ENCODE measurements at regions not wholly inside any gene's neighbourhood (a gene's known extent, or its start where the extent isn't known, plus 50 kb on each side); places are given as distances from the start of the nearest gene placed in this dataset.

DNA sequence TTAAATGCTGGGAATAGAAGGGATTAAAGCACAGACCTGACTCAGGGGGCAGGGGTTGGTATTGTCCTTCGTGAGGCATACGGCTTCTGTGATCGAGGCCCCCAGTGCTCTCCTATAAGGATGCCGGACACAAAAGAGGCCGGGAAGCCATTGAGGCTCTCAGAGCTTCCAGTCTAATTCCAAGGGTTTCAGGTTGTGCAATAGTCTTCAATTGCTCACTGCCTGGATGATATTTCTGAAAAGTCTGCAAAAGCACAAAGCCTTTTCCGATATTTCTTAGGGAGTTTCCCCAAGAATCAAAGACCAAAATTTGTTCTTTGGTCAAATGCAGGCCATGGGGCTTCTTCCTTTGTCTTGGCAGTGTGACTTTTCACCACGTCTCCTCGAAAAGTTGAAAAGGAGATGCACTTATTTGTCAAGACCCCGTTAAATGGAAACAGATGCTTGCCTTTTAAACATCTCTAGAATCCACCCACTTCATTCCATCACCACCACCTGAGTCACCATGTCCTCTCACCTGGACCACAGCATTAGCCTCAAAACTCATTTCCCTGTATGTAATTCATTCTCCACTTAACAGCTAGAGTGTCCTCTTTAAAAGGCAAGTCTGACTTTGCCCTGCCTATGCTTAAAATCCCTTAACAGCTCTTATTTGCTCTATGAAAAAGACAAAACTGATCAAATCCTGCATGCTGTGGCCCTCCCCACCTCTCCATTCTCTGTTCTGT lies 134.8 kb upstream of the NAMPT start:
- DNase-seq (ENCODE audit: low spot score), result no peak

- DNase-seq (ENCODE audit: low spot score), result no peak
Measured at GRCh38 chr7:106418526-106418925, 133.7 kb upstream of the NAMPT start.

DNA sequence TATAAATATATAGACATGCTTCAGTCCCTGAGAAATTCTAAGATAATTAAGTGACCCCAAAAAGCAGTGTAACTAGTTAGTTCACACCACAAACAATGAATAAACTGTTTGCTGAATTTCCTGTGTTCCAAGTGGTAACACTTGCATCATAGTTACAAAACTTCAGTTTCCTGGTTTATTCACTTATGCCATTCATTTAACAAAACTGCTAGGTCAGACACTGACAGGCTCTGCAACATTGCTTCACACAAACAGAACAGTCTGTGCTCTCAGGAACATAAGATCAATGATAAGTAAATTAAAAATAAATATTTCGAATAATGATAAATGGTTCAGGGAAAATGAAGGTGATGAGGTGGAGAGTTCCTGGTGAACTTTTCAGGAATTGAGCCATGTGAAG lies 133.3 kb upstream of the NAMPT start:
- no peak for DNase-seq (ENCODE audit: low spot score)

GRCh38 chr7:106417273-106417902 lies 132.6 kb upstream of the NAMPT start:
- DNase-seq (ENCODE audit: low spot score), result no peak

- DNase-seq (ENCODE audit: low spot score), result no peak
Measured at GRCh38 chr7:106416430-106416829, 131.6 kb upstream of the NAMPT start.

- no peak for DNase-seq (ENCODE audit: low spot score)
Measured at GRCh38 chr7:106415433-106415832, 130.7 kb upstream of the NAMPT start.

DNA sequence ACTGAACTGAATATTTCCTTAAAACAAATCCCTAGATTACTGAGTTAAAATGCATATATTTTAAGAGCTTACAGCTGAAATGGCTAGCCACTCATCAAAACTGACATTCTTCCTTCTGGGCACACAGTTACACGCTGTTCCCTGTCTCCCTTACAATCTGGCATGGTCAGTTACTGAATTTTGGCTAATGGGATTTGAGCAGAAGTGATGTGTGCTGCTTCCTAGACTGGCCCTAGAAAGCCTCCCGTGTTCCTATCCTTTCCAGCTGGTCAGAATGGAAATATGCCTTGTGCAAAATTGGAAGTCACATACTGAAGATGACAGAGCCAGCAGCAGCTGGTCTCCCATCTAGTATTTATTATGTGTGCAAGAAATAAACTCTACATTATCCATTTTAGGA lies 128.7 kb upstream of the NAMPT start:
- DNase-seq (ENCODE audit: low spot score), result no peak

DNA sequence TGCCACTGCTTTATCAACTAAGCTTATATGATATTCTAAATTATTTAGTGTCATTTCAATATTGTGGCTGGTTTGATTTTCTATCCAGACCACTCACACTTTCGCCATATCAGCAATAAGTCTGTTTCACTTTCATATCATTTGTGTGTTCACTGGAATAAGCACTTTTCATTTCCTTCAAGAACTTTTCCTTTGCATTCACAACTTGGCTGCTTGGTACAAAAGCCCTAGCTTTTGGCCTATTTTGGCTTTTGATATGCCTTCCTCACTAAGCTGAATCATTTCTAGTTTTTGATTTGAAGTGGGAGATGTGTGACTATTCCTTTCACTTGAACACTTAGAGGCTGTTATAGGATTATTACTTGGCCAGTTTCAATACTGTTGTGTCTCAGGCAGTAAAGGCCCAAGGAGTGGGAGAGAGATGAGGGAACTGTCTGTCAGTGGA lies 120.9 kb upstream of the NAMPT start:
- DNase-seq (ENCODE audit: low spot score), result no peak

DNA sequence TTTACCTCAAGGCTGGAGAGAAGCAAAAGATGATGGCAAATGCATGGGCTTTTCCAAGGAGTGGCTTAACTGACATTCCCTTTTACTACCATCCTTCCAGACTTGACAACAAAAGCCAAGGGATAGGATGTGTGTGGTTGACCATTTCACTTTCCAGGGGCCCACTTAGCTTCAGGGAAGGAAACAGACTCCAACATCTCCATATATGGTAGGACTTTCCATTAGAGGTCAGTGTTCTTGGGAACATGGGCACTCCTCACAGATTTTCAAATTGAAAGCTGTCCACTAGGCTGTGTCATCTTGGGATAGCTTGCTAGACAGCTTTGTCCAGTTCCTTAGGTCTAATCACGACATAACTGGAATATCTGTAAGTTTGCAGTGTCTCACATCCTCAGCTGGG lies 118.1 kb upstream of the NAMPT start:
- DNase-seq (ENCODE audit: low spot score), result no peak

DNA sequence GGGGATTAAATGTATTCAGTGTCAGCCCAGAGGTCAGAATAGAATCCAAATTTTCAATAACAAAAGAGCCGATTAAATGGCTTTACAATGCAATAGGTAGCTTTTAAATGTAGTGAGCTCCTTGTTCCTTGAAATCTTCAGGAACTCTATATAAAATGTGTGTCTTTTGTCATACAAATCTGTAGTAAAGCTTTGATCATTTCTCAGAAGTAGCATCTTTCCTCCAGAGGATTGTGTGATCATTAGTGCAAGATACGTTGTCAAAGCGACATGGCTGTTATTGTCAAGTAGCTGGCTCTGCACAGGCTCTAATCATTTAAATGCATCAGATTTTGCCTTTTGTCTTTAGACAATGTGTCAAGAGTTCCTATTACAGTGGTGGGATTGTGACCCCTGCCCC lies 116.1 kb upstream of the NAMPT start:
- no peak for DNase-seq (ENCODE audit: low spot score)

DNA sequence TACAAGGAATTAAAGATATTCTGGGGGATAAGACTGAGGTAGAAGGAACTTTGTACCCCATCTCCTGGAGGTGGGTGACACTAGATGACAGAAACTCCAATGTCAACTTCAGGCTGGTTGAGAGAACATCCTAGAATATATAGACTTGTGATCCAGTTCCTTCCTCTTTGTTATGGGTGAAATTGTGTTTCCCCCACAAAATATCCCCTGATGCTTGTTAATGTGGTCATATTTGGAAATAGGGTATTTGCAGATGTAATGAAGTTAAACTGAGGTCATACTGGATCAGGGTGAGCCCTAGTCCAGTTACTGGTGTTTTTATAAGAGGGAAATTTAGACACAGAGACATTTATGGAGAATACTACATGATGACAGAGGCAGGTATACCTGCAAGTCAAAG lies 114.0 kb upstream of the NAMPT start:
- DNase-seq (ENCODE audit: low spot score), result no peak

- DNase-seq (ENCODE audit: low spot score), result no peak
Measured at GRCh38 chr7:106397994-106398393, 113.2 kb upstream of the NAMPT start.

- DNase-seq (ENCODE audit: low spot score), result no peak
Measured at GRCh38 chr7:106394526-106394925, 109.7 kb upstream of the NAMPT start.

GRCh38 chr7:106393564-106394251 lies 108.9 kb upstream of the NAMPT start:
- no peak for DNase-seq (ENCODE audit: low spot score)

DNA sequence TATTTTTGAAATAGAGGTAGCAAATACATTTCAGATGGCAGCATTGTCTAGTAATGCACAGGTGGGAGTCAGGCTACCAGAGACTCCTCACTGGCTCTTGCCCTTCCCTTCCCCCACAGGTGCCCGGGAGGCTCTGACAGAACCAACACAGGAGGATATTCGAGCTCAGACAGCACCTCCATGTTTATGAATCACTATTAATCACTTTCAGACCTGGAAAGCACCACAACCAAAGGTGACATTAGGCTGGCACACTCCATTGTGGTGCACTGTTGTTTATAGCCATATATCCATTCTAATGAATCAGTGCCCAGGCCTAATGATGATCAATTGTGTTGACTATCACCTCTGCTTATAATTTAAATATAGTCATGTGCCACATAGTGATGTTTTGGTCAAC lies 107.8 kb upstream of the NAMPT start:
- no peak for DNase-seq (ENCODE audit: low spot score)

DNA sequence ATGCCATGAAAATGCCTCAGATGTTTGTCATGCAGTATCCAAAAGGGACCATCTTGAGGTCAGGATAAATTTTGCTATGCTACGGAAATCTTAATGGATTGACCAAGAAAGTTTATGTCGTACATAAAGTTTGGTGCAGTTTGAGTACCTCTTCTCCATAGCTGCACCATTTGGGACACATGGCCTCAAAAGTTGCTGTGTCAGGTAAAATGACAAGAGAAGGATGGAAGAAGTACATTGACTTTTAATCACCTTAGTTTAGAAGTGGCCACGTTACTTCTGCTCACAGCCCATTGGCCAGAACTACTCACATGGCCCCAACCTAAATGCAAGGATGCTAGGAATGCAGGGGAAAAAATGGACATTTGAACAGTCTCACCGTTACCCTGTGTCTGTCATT lies 107.4 kb upstream of the NAMPT start:
- no peak for DNase-seq (ENCODE audit: low spot score)

DNA sequence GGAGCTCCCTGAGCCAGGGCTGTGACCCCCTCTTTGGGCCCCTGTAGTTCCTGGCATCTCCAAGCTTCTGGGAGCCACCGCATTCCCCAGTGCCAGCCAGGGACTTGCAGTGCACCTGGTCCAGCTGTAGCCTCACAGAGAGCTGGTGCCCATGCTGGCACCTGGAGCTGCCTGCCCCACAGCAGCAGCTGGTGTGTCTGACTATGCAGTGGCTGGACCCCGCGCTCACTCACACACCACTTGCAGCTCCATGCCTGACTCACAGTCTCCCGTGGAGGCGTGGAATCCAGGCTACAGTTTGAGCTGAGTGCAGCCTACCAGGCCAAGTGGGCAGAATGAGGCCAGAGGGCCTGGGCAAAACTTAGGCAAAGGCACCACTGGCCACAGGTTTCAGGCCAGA lies 102.2 kb upstream of the NAMPT start:
- DNase-seq (ENCODE audit: low spot score), result no peak

DNA sequence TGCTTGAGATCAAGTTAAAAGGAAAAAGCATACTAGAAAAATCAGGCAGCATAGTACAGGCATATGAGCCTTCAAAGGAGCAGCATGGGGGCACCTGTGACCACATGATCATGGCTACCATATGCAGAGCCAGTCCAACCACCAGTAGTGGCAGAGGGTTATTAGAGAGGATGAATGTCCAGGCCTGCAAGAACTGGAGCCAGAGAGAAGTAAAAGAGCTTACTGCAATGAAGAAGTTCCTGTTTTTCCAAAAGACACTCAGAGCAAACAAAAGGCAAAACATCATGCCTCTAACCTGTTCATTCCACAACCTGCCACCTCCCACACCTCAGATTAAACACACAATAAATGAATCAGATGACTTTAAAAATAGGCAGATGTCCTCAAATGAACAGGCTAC lies 99.6 kb upstream of the NAMPT start:
- no peak for DNase-seq (ENCODE audit: low spot score)

DNA sequence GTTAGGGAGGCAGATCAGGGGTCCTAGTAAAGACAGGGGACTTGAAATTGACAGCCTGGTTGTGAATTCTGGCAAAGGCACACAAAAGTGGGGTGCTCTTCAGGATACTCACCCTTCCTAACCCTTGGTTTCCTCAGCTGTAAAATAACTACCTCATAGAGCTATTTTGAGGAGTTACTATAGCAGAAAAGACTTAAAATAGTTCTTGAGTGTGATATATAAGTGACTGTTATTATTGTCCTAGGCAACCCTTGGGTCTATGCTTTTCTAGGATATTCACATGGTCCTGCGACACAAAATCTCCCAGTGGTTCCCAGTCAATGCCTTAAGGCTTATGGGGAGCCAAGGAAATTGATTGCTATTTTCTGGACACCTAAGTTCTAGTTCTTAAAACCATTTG lies 98.1 kb upstream of the NAMPT start:
- no peak for DNase-seq (ENCODE audit: low spot score)

- no peak for DNase-seq (ENCODE audit: low spot score)
Measured at GRCh38 chr7:106382129-106382528, 97.3 kb upstream of the NAMPT start.

DNA sequence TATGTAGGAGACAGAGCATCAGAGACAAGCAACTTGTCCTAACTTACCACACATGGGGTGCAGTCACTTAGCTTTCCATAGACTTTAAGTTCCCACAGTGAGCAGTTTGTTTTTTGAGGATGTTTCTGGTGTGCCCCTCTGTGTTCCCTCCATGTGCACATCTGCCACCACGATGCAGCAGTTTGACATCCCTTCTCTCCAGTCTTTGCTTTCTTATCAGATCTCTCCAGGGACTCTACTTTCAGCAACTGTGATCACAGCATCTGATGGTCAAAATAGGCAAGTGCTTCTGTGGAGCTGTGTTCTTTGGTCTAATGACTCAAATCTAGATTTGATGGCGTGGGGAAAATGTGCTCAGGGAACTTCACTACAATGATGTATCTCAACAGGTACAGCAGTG lies 96.5 kb upstream of the NAMPT start:
- peak; percentile 31 for DNase-seq (ENCODE audit: low spot score)

DNA sequence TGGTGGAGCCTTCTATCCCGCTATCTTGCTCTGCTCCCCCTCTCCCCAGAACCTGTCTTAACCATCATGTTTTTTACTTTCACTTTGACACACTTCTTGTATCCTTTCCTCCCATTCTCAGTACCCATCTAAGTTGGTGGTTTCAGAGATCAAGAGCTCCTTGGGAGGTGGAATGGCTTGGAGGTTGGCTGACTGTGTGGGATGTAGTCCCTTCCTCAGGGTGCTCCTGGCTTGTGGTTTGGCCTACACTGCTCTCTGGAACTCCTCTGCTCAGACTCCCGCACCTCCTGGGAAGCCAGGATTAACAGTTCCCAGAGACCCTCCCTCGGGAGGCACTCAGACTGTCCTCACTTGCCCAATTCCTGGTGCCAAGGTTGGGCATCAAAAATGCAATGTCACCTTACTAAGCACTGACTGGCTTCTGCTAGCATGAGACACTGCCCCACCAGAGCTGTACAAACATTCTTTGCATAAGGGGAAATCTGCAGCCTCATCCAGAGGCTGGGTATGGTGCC lies 93.1 kb upstream of the NAMPT start:
- no peak for DNase-seq (ENCODE audit: low spot score)
